BLaER1 treated with 17β-estradiol and CSF1 and Interleukin-3, amounts not matched to agents 10 nM and 100 nM (cell line): ENCODE measurements at regions not wholly inside any gene's neighbourhood (a gene's known extent, or its start where the extent isn't known, plus 50 kb on each side); places are given as distances from the start of the nearest gene placed in this dataset.
"Not testable (repeated sequence)": the region's sequence is repeated elsewhere in the genome, so short reads cannot be mapped to it uniquely, and the experiment has no call there.

ENCODE experiments used
- H3K27ac ChIP-seq, 11 experiments: shearing (Covaris generic); formaldehyde crosslinking; 2 replicates each; pipeline ENCODE4 v1.8.1; 2022
- H3K27me3 ChIP-seq, 11 experiments: shearing (Covaris generic); formaldehyde crosslinking; 2 replicates each; pipeline ENCODE4 v1.8.1; 2022
- H3K36me3 ChIP-seq, 11 experiments: shearing (Covaris generic); formaldehyde crosslinking; 2 replicates each; pipeline ENCODE4 v1.8.1; 2022
- H3K4me1 ChIP-seq, 10 experiments: shearing (Covaris generic); formaldehyde crosslinking; 2 replicates each; pipeline ENCODE4 v1.8.1; 2022
- H3K4me2 ChIP-seq, 11 experiments: shearing (Covaris generic); formaldehyde crosslinking; 2 replicates each; pipeline ENCODE4 v1.8.1; 2022
- H3K4me3 ChIP-seq, 10 experiments: shearing (Covaris generic); formaldehyde crosslinking; 2 replicates each; pipeline ENCODE4 v1.8.1; 2022
- H3K9ac ChIP-seq, 11 experiments: shearing (Covaris generic); formaldehyde crosslinking; 2 replicates each; pipeline ENCODE4 v1.8.1; 2022
- H3K9me3 ChIP-seq, 11 experiments: shearing (Covaris generic); formaldehyde crosslinking; replicated peaks in 1 of 11; 2 replicates each; pipeline ENCODE4 v1.8.1; 2022
- H4K20me1 ChIP-seq, 11 experiments: shearing (Covaris generic); formaldehyde crosslinking; 2 replicates each; pipeline ENCODE4 v1.8.1; 2022
- Cebpa-rat ChIP-seq, 11 experiments: shearing (Covaris generic); IDR thresholded peaks; 2 replicates each; pipeline ENCODE4 v1.8.1; 2022

GRCh38 chr10:86579883-86580520 is 58.4 kb upstream of the WAPL start:
- peak overlapping the region in 3 of 11 experiments; percentile 4 to 33 (median 5); a peak in 2 of 22 replicates for H3K9ac ChIP-seq
- H3K4me1 ChIP-seq = peaks cover 22 to 33% (median 30%) of the 10 kb centered on the region in 10 experiments
- H3K36me3 ChIP-seq = no peaks in the 10 kb centered on the region
- H3K9me3 ChIP-seq = no peaks in the 10 kb centered on the region
- H4K20me1 ChIP-seq = peaks cover 0 to 9% (median 0%) of the 10 kb centered on the region in 11 experiments; a peak in 1 of 22 replicates
- peak overlapping the region; percentile 23 to 83 (median 69) for H3K4me2 ChIP-seq
- no peak for TF ChIP-seq Cebpa-rat (IDR thresholded peaks at IDR 0.05)
- H3K4me3 ChIP-seq = no peak overlapping the region
- no peaks in the 10 kb centered on the region for H3K27me3 ChIP-seq
- peak overlapping the region in 8 of 11 experiments; percentile 28 to 68 (median 48); a peak in 17 of 22 replicates for H3K27ac ChIP-seq

- Histone ChIP-seq H3K4me2 (peak overlapping the region; percentile 23 to 83 (median 69)), H3K4me1 (peaks cover 22 to 38% (median 35%) of the 10 kb centered on the region in 10 experiments), H3K9ac (peak overlapping the region in 3 of 11 experiments; percentile 4 to 33 (median 5); a peak in 1 of 22 replicates), H3K36me3 (no peaks in the 10 kb centered on the region), H3K27me3 (no peaks in the 10 kb centered on the region), H3K4me3 (no peak overlapping the region), H3K27ac (peak overlapping the region in 8 of 11 experiments; percentile 28 to 68 (median 48); a peak in 17 of 22 replicates), H4K20me1 (peaks cover 0 to 9% (median 0%) of the 10 kb centered on the region in 11 experiments; a peak in 1 of 22 replicates), H3K9me3 (no peaks in the 10 kb centered on the region)
- no peak for TF ChIP-seq Cebpa-rat (IDR thresholded peaks at IDR 0.05)
Observed at GRCh38 chr10:86580521-86580891, 58.9 kb upstream of the WAPL start.

- no peaks in the 10 kb centered on the region for H3K36me3 ChIP-seq
- no peak for TF ChIP-seq Cebpa-rat (IDR thresholded peaks at IDR 0.05)
- no peak overlapping the region for H3K9ac ChIP-seq
- no peak overlapping the region for H3K4me2 ChIP-seq
- H3K9me3 ChIP-seq = no peaks in the 10 kb centered on the region
- H3K4me1 ChIP-seq = peaks cover 22 to 35% (median 30%) of the 10 kb centered on the region in 10 experiments
- no peak overlapping the region for H3K4me3 ChIP-seq
- no peak overlapping the region for H3K27ac ChIP-seq
- no peaks in the 10 kb centered on the region for H3K27me3 ChIP-seq
- peaks cover 0 to 9% (median 0%) of the 10 kb centered on the region in 11 experiments; a peak in 2 of 22 replicates for H4K20me1 ChIP-seq
Observed at GRCh38 chr10:86583983-86584382, 62.4 kb upstream of the WAPL start.

DNA sequence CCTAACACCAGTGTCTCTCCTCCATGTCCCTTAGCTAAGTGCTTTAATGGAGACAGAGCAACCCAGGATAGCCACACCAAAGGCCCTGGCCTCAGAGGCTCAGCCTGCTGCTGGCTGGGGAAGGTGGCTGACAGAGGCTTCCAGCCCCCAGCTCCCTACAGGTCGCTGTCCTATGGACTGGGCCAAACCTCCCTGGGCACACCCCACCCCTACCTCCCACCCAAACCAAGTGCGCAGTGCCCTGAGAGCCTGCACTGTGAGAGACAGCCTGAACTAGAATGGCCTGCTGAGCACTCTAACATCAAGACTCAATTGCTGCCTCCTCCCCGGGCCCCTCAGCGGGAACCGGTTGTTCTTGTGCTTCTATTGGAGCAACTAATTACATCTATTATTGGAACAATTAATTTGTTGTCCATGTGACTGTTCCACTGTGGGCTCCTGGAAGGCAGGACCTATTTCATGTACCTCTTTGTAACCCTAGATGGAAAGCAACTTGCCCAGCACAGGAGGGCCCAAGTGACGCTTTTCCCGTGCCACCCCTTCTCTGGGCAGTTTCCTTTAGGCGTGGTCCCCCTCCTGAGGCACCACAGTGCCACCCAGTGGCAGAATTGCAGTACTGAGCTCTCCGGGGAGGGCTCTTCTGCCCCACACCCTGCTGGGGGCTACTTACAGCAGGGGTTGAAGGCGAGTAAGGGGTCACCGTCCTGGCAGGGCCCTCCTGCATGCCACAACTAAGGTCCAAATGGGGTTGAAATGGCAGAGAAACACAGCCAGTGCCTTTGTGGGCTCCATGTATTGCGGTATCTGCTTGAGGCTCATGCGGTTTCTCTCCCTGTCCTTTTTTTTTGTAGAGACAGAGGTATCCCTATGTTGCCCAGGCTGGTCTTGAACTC is 63.7 kb upstream of the WAPL start:
- Histone ChIP-seq H3K4me2 (peak overlapping the region in 10 of 11 experiments; percentile 36 to 69 (median 46); a peak in 18 of 22 replicates), H3K36me3 (no peaks in the 10 kb centered on the region), H3K9ac (no peak overlapping the region; a peak in 1 of 22 replicates), H3K27me3 (no peaks in the 10 kb centered on the region), H3K4me1 (peaks cover 16 to 30% (median 23%) of the 10 kb centered on the region in 10 experiments), H4K20me1 (peaks cover 0 to 4% (median 0%) of the 10 kb centered on the region in 11 experiments; a peak in 2 of 22 replicates), H3K4me3 (no peak overlapping the region), H3K9me3 (no peaks in the 10 kb centered on the region), H3K27ac (no peak overlapping the region)
- no peak for TF ChIP-seq Cebpa-rat (IDR thresholded peaks at IDR 0.05)

- Histone ChIP-seq H3K4me3 (no peak overlapping the region), H3K36me3 (no peaks in the 10 kb centered on the region), H3K4me1 (peaks cover 4 to 18% (median 11%) of the 10 kb centered on the region in 10 experiments), H3K27me3 (no peaks in the 10 kb centered on the region), H3K27ac (no peak overlapping the region), H3K4me2 (no peak overlapping the region), H4K20me1 (no peaks in the 10 kb centered on the region; a peak in 2 of 22 replicates), H3K9ac (no peak overlapping the region; a peak in 1 of 22 replicates), H3K9me3 (no peaks in the 10 kb centered on the region)
- TF ChIP-seq Cebpa-rat (IDR thresholded peaks at IDR 0.05) = no peak
Observed at GRCh38 chr10:86586516-86586915, 64.9 kb upstream of the WAPL start.

DNA sequence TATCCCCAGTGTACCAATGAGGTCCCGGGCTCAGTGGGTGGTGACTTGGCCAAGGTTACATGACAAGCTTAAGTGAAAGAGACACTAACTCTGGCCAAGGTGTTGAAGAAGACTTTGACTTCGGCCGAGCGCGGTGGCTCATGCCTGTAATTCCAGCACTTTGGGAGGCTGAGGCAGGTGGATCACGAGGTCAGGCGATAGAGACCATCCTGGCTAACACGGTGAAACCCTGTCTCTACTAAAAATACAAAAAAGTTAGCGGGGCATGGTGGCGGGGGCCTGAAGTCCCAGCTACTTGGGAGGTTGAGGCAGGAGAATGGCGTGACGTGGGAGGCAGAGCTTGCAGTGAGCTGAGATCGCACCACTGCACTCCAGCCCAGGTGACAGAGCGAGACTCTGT is 65.6 kb upstream of the OPN4 start:
- H3K4me2 ChIP-seq, H3K9ac ChIP-seq, H3K27ac ChIP-seq, H3K27me3 ChIP-seq, H3K9me3 ChIP-seq, H4K20me1 ChIP-seq, H3K36me3 ChIP-seq, H3K4me3 ChIP-seq: not testable (repeated sequence)
- H3K4me1 ChIP-seq = peaks cover 0 to 16% (median 8%) of the 10 kb centered on the region in 10 experiments; a peak in 12 of 20 replicates

GRCh38 chr10:86591436-86591835 is 62.9 kb upstream of the OPN4 start:
- Histone ChIP-seq H3K9me3 (no peaks in the 10 kb centered on the region), H3K4me3 (no peak overlapping the region)

GRCh38 chr10:86592413-86592812 is 61.9 kb upstream of the OPN4 start:
- Histone ChIP-seq H3K27ac (no peak overlapping the region), H3K4me2 (no peak overlapping the region), H4K20me1 (no peaks in the 10 kb centered on the region), H3K4me1 (no peaks in the 10 kb centered on the region), H3K27me3 (no peaks in the 10 kb centered on the region), H3K9ac (no peak overlapping the region), H3K36me3 (no peaks in the 10 kb centered on the region), H3K9me3 (no peaks in the 10 kb centered on the region), H3K4me3 (no peak overlapping the region)
- TF ChIP-seq Cebpa-rat (IDR thresholded peaks at IDR 0.05) = no peak

More at GRCh38 chr10:86591436-86591835, 62.9 kb upstream of the OPN4 start:
- no peak overlapping the region for H3K27ac ChIP-seq
- no peaks in the 10 kb centered on the region for H3K27me3 ChIP-seq
- H3K4me1 ChIP-seq = no peaks in the 10 kb centered on the region
- no peaks in the 10 kb centered on the region; a peak in 1 of 22 replicates for H4K20me1 ChIP-seq
- H3K9ac ChIP-seq = no peak overlapping the region
- no peak for TF ChIP-seq Cebpa-rat (IDR thresholded peaks at IDR 0.05)
- no peak overlapping the region for H3K4me2 ChIP-seq
- no peaks in the 10 kb centered on the region for H3K36me3 ChIP-seq

DNA sequence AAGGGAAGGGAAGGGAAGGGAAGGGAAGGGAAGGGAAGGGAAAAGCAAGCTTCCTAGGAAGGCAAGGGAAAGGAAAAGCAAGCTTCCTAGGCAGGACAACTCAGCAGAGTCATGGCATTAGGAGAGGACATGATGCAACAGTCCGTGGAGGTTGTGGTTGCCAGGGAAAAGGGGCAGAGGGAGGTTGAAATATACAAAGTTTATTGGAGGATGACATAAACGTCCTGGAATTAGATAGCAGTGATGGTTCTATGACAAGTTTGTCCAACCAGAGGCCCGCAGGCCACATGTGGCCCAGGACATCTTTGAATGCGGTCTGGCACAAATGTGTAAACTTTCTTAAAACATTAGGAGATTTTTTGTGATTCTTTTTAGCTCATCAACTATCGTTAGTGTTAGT is 59.8 kb upstream of the OPN4 start:
- Histone ChIP-seq H3K36me3 (no peaks in the 10 kb centered on the region), H3K4me3 (no peak overlapping the region), H3K4me1 (peaks cover 0 to 2% (median 0%) of the 10 kb centered on the region in 10 experiments; a peak in 2 of 20 replicates), H3K9ac (no peak overlapping the region), H3K4me2 (no peak overlapping the region), H3K9me3 (no peaks in the 10 kb centered on the region), H3K27me3 (no peaks in the 10 kb centered on the region), H4K20me1 (no peaks in the 10 kb centered on the region), H3K27ac (no peak overlapping the region)
- no peak for TF ChIP-seq Cebpa-rat (IDR thresholded peaks at IDR 0.05)
